SU-DHL-6 (cell line): ENCODE measurements at regions not wholly inside any gene's neighbourhood (a gene's known extent, or its start where the extent isn't known, plus 50 kb on each side); places are given as distances from the start of the nearest gene placed in this dataset.

ENCODE experiments used
- H2AFZ ChIP-seq: fragments of 200-600 bp; sonication (generic); 2 replicates; pipeline ENCODE4 v1.6.1; 2014; ENCODE audit warnings: low read depth, mild to moderate bottlenecking, moderate library complexity, mixed read lengths, antibody characterized with exemption, low read length; ENCODE audit not compliant: severe bottlenecking
- H3F3A ChIP-seq: fragments of 200-600 bp; shearing (Covaris generic); 2 replicates; pipeline ENCODE4 v1.6.0; 2016; ENCODE audit warnings: antibody characterized with exemption, mild to moderate bottlenecking; ENCODE audit not compliant: insufficient read depth
- H3K27ac ChIP-seq: fragments of 200-600 bp; sonication (generic); 2 replicates; pipeline ENCODE4 v1.5.1; 2016; ENCODE audit warnings: low read depth, mild to moderate bottlenecking, low read length, moderate library complexity, mixed read lengths
- H3K27me3 ChIP-seq: fragments of 200-600 bp; sonication (generic), shearing (Covaris generic); 2 replicates; pipeline ENCODE4 v1.6.0; 2014; ENCODE audit warnings: mild to moderate bottlenecking, low read length
- H3K36me3 ChIP-seq: fragments of 200-600 bp; sonication (generic); 2 replicates; pipeline ENCODE4 v1.6.1; 2014; ENCODE audit warnings: mild to moderate bottlenecking, low read length, mixed read lengths
- H3K4me2 ChIP-seq: fragments of 300-600, 200-600 bp; shearing (Covaris generic), sonication (generic); 2 replicates; pipeline ENCODE4 v1.6.0; 2014; ENCODE audit warnings: low read length, low read depth, mild to moderate bottlenecking; ENCODE audit not compliant: poor library complexity, severe bottlenecking
- H3K4me3 ChIP-seq: fragments of 200-600 bp; sonication (generic); 2 replicates; pipeline ENCODE4 v1.5.1; 2014; ENCODE audit warnings: antibody characterized with exemption, low read length, mild to moderate bottlenecking, mixed read lengths; ENCODE audit not compliant: insufficient read depth, poor library complexity, severe bottlenecking
- H3K79me2 ChIP-seq: fragments of 200-600 bp; sonication (generic); 2 replicates; pipeline ENCODE4 v1.6.1; 2014; ENCODE audit warnings: mild to moderate bottlenecking, low read length, moderate library complexity; ENCODE audit not compliant: insufficient read depth
- H3K9ac ChIP-seq: fragments of 200-600 bp; sonication (generic); 2 replicates; pipeline ENCODE4 v1.7.0; 2014; ENCODE audit warnings: mild to moderate bottlenecking, low read length
- H3K9me2 ChIP-seq: fragments of 200-600 bp; sonication (generic); replicated peaks from 2 replicates; pipeline ENCODE4 v1.6.1; 2014; ENCODE audit warnings: low read length; ENCODE audit not compliant: insufficient read depth
- H3K9me3 ChIP-seq: fragments of 200-600 bp; sonication (generic); 2 replicates; pipeline ENCODE4 v1.6.1; 2014; ENCODE audit warnings: low read length, mixed read lengths; ENCODE audit not compliant: insufficient read depth
- H4K20me1 ChIP-seq: fragments of 200-600 bp; sonication (generic); 2 replicates; pipeline ENCODE4 v1.6.1; 2014; ENCODE audit warnings: low read depth, mild to moderate bottlenecking, antibody characterized with exemption, low read length, moderate library complexity, mixed read lengths
- EZH2phosphoT487 ChIP-seq: fragments of 200-600 bp; sonication (generic), shearing (Covaris generic); conservative IDR thresholded peaks from 2 replicates; pipeline ENCODE4 v1.6.1; 2018; ENCODE audit warnings: mild to moderate bottlenecking, antibody characterized with exemption, low read length, moderate library complexity, mixed read lengths
- TF ChIP-seq, protein P1 (sequence below): fragments of 200-600 bp; sonication (generic); IDR thresholded peaks from one replicate; pipeline ENCODE4 v1.5.1; 2017; ENCODE audit warnings: antibody characterized with exemption, mild to moderate bottlenecking, low read length, moderate library complexity; ENCODE audit not compliant: insufficient read depth, poor library complexity, severe bottlenecking

DNA sequence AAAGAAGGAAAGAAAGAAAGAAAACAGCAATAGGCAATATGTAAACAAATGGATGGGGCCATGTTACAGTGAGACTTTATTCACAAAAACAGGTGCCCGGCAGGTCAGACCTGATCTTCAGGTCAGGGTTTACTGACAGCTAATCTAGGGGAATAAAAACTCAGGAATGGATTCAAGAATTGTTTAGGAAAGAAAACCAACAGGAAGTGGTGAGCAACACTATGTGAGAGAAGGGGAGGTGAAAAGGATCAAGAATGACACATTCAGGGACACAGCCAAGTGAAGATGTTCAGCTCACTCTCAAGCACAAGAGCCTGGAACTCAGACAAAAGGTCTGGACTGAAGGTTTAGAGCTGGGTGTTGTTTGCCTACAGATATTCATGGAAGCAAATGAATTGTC is 244.5 kb downstream of the EFNB2 start:
- Histone ChIP-seq H3K9me2 (no peaks in the 10 kb centered on the region), H3K79me2 (no peaks in the 10 kb centered on the region), H3K36me3 (no peaks in the 10 kb centered on the region), H3K27me3 (no peaks in the 10 kb centered on the region), H3K9me3 (no peaks in the 10 kb centered on the region), H3K4me2 (no peak overlapping the region), H4K20me1 (no peaks in the 10 kb centered on the region), H3K27ac (no peak overlapping the region), H2AFZ (no peak overlapping the region), H3F3A (no peaks in the 10 kb centered on the region), H3K4me3 (no peak overlapping the region), H3K9ac (no peak overlapping the region)
- TF ChIP-seq EZH2phosphoT487: no peak
- TF ChIP-seq, protein P1, sequence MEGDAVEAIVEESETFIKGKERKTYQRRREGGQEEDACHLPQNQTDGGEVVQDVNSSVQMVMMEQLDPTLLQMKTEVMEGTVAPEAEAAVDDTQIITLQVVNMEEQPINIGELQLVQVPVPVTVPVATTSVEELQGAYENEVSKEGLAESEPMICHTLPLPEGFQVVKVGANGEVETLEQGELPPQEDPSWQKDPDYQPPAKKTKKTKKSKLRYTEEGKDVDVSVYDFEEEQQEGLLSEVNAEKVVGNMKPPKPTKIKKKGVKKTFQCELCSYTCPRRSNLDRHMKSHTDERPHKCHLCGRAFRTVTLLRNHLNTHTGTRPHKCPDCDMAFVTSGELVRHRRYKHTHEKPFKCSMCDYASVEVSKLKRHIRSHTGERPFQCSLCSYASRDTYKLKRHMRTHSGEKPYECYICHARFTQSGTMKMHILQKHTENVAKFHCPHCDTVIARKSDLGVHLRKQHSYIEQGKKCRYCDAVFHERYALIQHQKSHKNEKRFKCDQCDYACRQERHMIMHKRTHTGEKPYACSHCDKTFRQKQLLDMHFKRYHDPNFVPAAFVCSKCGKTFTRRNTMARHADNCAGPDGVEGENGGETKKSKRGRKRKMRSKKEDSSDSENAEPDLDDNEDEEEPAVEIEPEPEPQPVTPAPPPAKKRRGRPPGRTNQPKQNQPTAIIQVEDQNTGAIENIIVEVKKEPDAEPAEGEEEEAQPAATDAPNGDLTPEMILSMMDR: no peak

DNA sequence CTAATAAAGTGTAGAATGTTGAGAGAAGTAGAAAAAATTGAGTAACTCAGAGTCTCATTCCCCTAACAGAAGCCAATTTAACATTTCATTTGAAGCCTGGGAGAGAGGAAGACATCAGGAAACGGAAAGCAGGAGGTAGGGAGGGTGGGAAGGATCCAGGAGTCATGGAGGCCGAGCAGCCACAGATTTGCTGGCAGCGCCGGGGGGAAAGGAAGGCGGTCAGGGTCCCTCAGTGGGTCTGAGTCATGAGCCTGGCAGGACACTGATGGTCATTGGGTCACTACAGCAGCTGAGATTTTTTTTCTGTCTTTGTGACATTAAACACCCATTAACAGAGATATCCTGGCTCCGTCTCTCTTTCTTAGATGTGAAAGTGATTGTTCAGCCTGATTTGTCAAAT is 248.1 kb downstream of the EFNB2 start:
- Histone ChIP-seq H4K20me1 (no peaks in the 10 kb centered on the region), H3K9me2 (no peaks in the 10 kb centered on the region; the same call in 1 of the 2 replicates), H3K4me2 (no peak overlapping the region), H3K9ac (no peak overlapping the region), H3K27me3 (no peaks in the 10 kb centered on the region), H3K9me3 (no peaks in the 10 kb centered on the region), H2AFZ (no peak overlapping the region), H3F3A (no peaks in the 10 kb centered on the region), H3K36me3 (no peaks in the 10 kb centered on the region), H3K79me2 (no peaks in the 10 kb centered on the region), H3K27ac (no peak overlapping the region), H3K4me3 (no peak overlapping the region)
- TF ChIP-seq, protein P1: no peak
- no peak for TF ChIP-seq EZH2phosphoT487

DNA sequence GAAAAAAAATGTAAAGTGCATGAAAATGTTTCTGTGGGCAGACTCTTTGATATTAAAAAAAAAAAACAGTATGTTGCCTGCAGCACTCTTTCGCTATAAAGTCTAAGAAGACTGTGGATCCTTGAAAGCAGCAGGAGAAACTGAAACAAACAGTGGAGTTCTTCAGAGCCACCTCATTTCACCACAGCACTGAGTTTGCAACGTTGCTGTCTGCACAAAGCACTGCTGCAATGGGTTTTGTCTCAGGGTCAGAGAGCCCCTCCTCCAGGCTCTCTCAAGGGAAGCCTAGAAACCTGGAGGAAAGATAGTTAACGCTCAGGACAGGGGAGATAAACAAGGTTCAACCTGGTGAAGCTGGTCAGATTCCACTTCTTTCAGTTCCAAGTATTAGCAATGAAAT is 248.7 kb downstream of the EFNB2 start:
- Histone ChIP-seq H3K9ac (no peak overlapping the region), H3K9me3 (no peaks in the 10 kb centered on the region), H3K4me3 (no peak overlapping the region)

More for the DNA sequence above, 248.7 kb downstream of the EFNB2 start:
- no peak overlapping the region for H3K27ac ChIP-seq
- no peaks in the 10 kb centered on the region for H3F3A ChIP-seq
- H4K20me1 ChIP-seq: no peaks in the 10 kb centered on the region
- H2AFZ ChIP-seq: no peak overlapping the region
- H3K4me2 ChIP-seq: no peak overlapping the region
- H3K79me2 ChIP-seq: no peaks in the 10 kb centered on the region
- TF ChIP-seq EZH2phosphoT487: no peak
- TF ChIP-seq, protein P1: no peak
- H3K27me3 ChIP-seq: no peaks in the 10 kb centered on the region
- no peaks in the 10 kb centered on the region for H3K36me3 ChIP-seq
- no peaks in the 10 kb centered on the region; the same call in 1 of the 2 replicates for H3K9me2 ChIP-seq
